Fibroblast of lung (primary cell): ENCODE measurements at regions not wholly inside any gene's neighbourhood (a gene's known extent, or its start where the extent isn't known, plus 50 kb on each side); places are given as distances from the start of the nearest gene placed in this dataset.

ENCODE experiments used
- CTCF ChIP-seq, 2 donors: IDR thresholded peaks in 1 of 2; conservative IDR thresholded peaks in 1 of 2; 1 replicate in 1 of 2; 2 replicates in 1 of 2; pipeline ENCODE4 v1.5.1; 2011 to 2012; ENCODE audit warnings: low read length in 2 of 2, control low read depth in 1 of 2, inconsistent platforms in 1 of 2, low read depth in 1 of 2, mild to moderate bottlenecking in 1 of 2
- EZH2 ChIP-seq: IDR thresholded peaks from 2 replicates; pipeline ENCODE4 v1.5.1; 2012; ENCODE audit warnings: low read length, control low read depth, mild to moderate bottlenecking; ENCODE audit errors: missing control alignments

DNA sequence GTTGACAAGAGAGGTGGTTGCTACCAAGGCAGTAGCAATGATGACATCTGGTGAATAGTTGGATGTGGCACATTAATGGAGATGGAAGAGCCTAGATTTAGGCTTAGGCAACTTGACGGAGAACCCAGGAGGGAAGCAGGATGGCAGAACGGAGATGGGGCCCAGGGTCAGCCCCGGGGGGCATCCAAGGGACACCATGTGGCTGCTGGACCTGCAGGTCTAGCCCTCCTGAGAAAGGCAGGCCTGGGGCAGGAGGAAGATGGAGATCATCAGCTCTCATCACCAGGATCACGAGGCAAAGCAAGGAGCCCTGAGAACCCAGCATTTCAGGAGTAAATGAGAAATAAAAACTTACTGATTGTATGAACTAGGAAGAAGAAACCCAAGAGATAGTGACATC is 216.2 kb downstream of the AUH start:
- TF ChIP-seq CTCF (conservative IDR thresholded peaks at IDR 0.05 in 1 of 2, IDR thresholded peaks at IDR 0.05 in 1 of 2; ENCODE audit: low read depth in 1 of 2, low read length in 2 of 2) (no peak), EZH2 (no peak)
